OCI-LY1 (cell line): ENCODE measurements at regions not wholly inside any gene's neighbourhood (a gene's known extent, or its start where the extent isn't known, plus 50 kb on each side); places are given as distances from the start of the nearest gene placed in this dataset.

Experiments
- H2AFZ ChIP-seq: fragments of 200-600 bp; sonication (generic), shearing (Covaris generic); 2 replicates; pipeline ENCODE4 v1.6.0; 2014; ENCODE audit warnings: antibody characterized with exemption, mild to moderate bottlenecking, low read length
- H3F3A ChIP-seq: fragments of 200-600 bp; sonication (generic), shearing (Covaris generic); 2 replicates; pipeline ENCODE4 v1.6.0; 2014; ENCODE audit warnings: mild to moderate bottlenecking, antibody characterized with exemption, low read length, moderate library complexity; ENCODE audit not compliant: insufficient read depth
- H3K27ac ChIP-seq: fragments of 200-600 bp; sonication (generic); 2 replicates; pipeline ENCODE4 v1.5.1; 2014; ENCODE audit warnings: low read length, mixed run types, mild to moderate bottlenecking, low read depth; ENCODE audit not compliant: poor library complexity, severe bottlenecking
- H3K27me3 ChIP-seq: fragments of 200-600 bp; sonication (generic); 2 replicates; pipeline ENCODE4 v1.6.0; 2014; ENCODE audit warnings: antibody characterized with exemption, mild to moderate bottlenecking, low read length, moderate library complexity; ENCODE audit not compliant: insufficient read depth
- H3K36me3 ChIP-seq: fragments of 200-600 bp; sonication (generic); 2 replicates; pipeline ENCODE4 v1.6.1; 2014; ENCODE audit warnings: mild to moderate bottlenecking, antibody characterized with exemption, low read length, moderate library complexity, mixed read lengths; ENCODE audit not compliant: insufficient read depth
- H3K4me1 ChIP-seq: fragments of 200-600 bp; sonication (generic); 2 replicates; pipeline ENCODE4 v1.5.1; 2014; ENCODE audit warnings: mild to moderate bottlenecking, low read length, moderate library complexity; ENCODE audit not compliant: insufficient read depth, severe bottlenecking
- H3K4me2 ChIP-seq: fragments of 200-600 bp; sonication (generic), shearing (Covaris generic); 2 replicates; pipeline ENCODE4 v1.6.1; 2014; ENCODE audit warnings: low read length
- H3K4me3 ChIP-seq: fragments of 200-600 bp; sonication (generic); 2 replicates; pipeline ENCODE4 v1.5.1; 2014; ENCODE audit warnings: low read length, low read depth, mild to moderate bottlenecking, mixed read lengths; ENCODE audit not compliant: poor library complexity, severe bottlenecking
- H3K79me2 ChIP-seq: fragments of 200-600 bp; shearing (Covaris generic); 2 replicates; pipeline ENCODE4 v1.6.1; 2016; ENCODE audit warnings: mixed run types, low read length, mixed read lengths; ENCODE audit not compliant: insufficient read depth
- H3K9ac ChIP-seq: fragments of 200-600 bp; sonication (generic), shearing (Covaris generic); 2 replicates; pipeline ENCODE4 v1.6.1; 2014; ENCODE audit warnings: mild to moderate bottlenecking, low read length, mixed read lengths
- H3K9me2 ChIP-seq: fragments of 200-600 bp; sonication (generic), shearing (Covaris generic); 2 replicates; pipeline ENCODE4 v1.6.1; 2014; ENCODE audit warnings: low read depth, mild to moderate bottlenecking, low read length, mixed read lengths
- H3K9me3 ChIP-seq: fragments of 200-600 bp; shearing (Covaris generic); 2 replicates; pipeline ENCODE4 v1.6.1; 2014; ENCODE audit warnings: low read length, mixed read lengths
- H4K20me1 ChIP-seq: fragments of 200-600 bp; sonication (generic), shearing (Covaris generic); 2 replicates; pipeline ENCODE4 v1.6.0; 2016; ENCODE audit warnings: mild to moderate bottlenecking, low read length; ENCODE audit not compliant: insufficient read depth
- CTCF ChIP-seq: fragments of 200-600 bp; sonication (generic), shearing (Covaris generic); IDR thresholded peaks from 2 replicates; pipeline ENCODE4 v1.5.1; 2017; ENCODE audit warnings: mild to moderate bottlenecking, antibody characterized with exemption, low read length, moderate library complexity, mixed read lengths
- EZH2 ChIP-seq: fragments of 200-600 bp; sonication (generic), shearing (Covaris generic); IDR thresholded peaks from 2 replicates; pipeline ENCODE4 v1.8.0; 2017; ENCODE audit warnings: borderline replicate concordance, mixed run types, mild to moderate bottlenecking, antibody characterized with exemption, low read length, moderate library complexity, mixed read lengths

- Histone ChIP-seq H2AFZ (no peak overlapping the region), H3K9me3 (no peaks in the 10 kb centered on the region), H4K20me1 (no peaks in the 10 kb centered on the region), H3K79me2 (no peaks in the 10 kb centered on the region), H3K4me1 (no peaks in the 10 kb centered on the region), H3K9me2 (no peaks in the 10 kb centered on the region), H3K27ac (no peak overlapping the region), H3K4me3 (no peak overlapping the region), H3K4me2 (no peak overlapping the region), H3K36me3 (no peaks in the 10 kb centered on the region), H3F3A (no peaks in the 10 kb centered on the region), H3K9ac (no peak overlapping the region), H3K27me3 (no peaks in the 10 kb centered on the region)
- no peak for TF ChIP-seq CTCF
- no peak for TF ChIP-seq EZH2
Observed at GRCh38 chr17:72360386-72360940, 239.6 kb downstream of the SOX9 start.

GRCh38 chr17:72361892-72362291 lies 241.1 kb downstream of the SOX9 start:
- no peaks in the 10 kb centered on the region for H3K9me3 ChIP-seq
- no peak overlapping the region for H2AFZ ChIP-seq
- no peak overlapping the region for H3K4me3 ChIP-seq
- no peaks in the 10 kb centered on the region for H3K79me2 ChIP-seq
- no peaks in the 10 kb centered on the region for H4K20me1 ChIP-seq
- no peaks in the 10 kb centered on the region for H3K4me1 ChIP-seq
- TF ChIP-seq CTCF (no peak), EZH2 (no peak)
- no peak overlapping the region for H3K27ac ChIP-seq
- H3K9ac ChIP-seq = no peak overlapping the region
- H3K36me3 ChIP-seq = no peaks in the 10 kb centered on the region
- H3K27me3 ChIP-seq = no peaks in the 10 kb centered on the region
- H3K9me2 ChIP-seq = no peaks in the 10 kb centered on the region
- H3K4me2 ChIP-seq = no peak overlapping the region
- no peaks in the 10 kb centered on the region for H3F3A ChIP-seq

- no peak overlapping the region for H3K4me2 ChIP-seq
- H3K9ac ChIP-seq = no peak overlapping the region
- H3K9me2 ChIP-seq = no peaks in the 10 kb centered on the region
- H4K20me1 ChIP-seq = no peaks in the 10 kb centered on the region
- H3K4me1 ChIP-seq = no peaks in the 10 kb centered on the region
- H3K27ac ChIP-seq = no peak overlapping the region
- TF ChIP-seq CTCF (no peak), EZH2 (no peak)
- no peaks in the 10 kb centered on the region for H3F3A ChIP-seq
- H3K27me3 ChIP-seq = no peaks in the 10 kb centered on the region
- H3K36me3 ChIP-seq = no peaks in the 10 kb centered on the region
- H3K79me2 ChIP-seq = no peaks in the 10 kb centered on the region
- no peak overlapping the region for H2AFZ ChIP-seq
- no peaks in the 10 kb centered on the region for H3K9me3 ChIP-seq
- no peak overlapping the region for H3K4me3 ChIP-seq
Observed at GRCh38 chr17:72362376-72363088, 241.7 kb downstream of the SOX9 start.
